ENCODE measurements at regions not wholly inside any gene's neighbourhood (a gene's known extent, or its start where the extent isn't known, plus 50 kb on each side); places are given as distances from the start of the nearest gene placed in this dataset.

DNA sequence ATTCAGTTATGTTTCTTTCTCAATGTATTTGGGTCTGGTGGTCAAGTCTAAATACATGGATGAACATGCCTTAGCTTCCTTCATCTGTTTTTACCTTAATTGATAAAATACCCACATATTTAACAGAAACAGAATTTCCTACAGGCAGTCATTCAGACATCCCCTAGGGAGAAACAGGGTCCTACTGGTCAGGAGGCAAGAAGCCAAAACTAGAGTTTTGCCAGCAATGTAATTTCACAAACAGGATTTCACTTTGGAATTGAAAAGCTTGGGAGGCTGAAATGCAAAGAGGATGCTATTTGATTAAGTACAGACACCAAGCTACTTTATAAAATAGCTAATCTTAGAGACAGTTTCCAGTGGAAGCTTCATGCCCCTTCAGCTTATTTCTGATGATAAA lies 224.2 kb downstream of the SIPA1L2 start:
- no peak for DNase-seq (ENCODE audit: unreplicated experiment)
- Mint-ChIP-seq H3K36me3 (ENCODE audit: insufficient read depth, unreplicated experiment) (peaks cover 25% of the 10 kb centered on the region), H3K27me3 (ENCODE audit: insufficient read depth, unreplicated experiment) (no peaks in the 10 kb centered on the region), H3K9me3 (ENCODE audit: unreplicated experiment) (no peaks in the 10 kb centered on the region), H3K4me3 (ENCODE audit: unreplicated experiment) (no peak overlapping the region), H3K27ac (ENCODE audit: low read depth, unreplicated experiment) (no peak overlapping the region), H3K4me1 (ENCODE audit: insufficient read depth, unreplicated experiment) (no peaks in the 10 kb centered on the region)
- POLR2A ChIA-PET: interaction anchor here (0.9 to 1.8 kb wide), 3 partner anchors 11 to 51 kb away, joined by 3 to 5 read pairs (median 4); no protein-coding TSS in a partner anchor
- intact Hi-C loops (cut with micrococcal nuclease): no loop called here
- no peak for TF ChIP-seq CTCF (IDR thresholded peaks at IDR 0.05; ENCODE audit: unreplicated experiment)
- CTCF ChIA-PET: interaction anchor here (0.6 to 1.5 kb wide), 4 partner anchors 9 to 539 kb away, joined by 3 to 4 read pairs (median 4); no protein-coding TSS in a partner anchor
- no TSS peak for BruUV-seq (replicated peaks)

GRCh38 chr1:232404981-232405731 lies 224.8 kb downstream of the SIPA1L2 start:
- Mint-ChIP-seq H3K36me3 (ENCODE audit: insufficient read depth, unreplicated experiment) (peaks cover 31% of the 10 kb centered on the region), H3K9me3 (ENCODE audit: unreplicated experiment) (no peaks in the 10 kb centered on the region), H3K27ac (ENCODE audit: low read depth, unreplicated experiment) (no peak overlapping the region), H3K4me3 (ENCODE audit: unreplicated experiment) (no peak overlapping the region), H3K27me3 (ENCODE audit: insufficient read depth, unreplicated experiment) (no peaks in the 10 kb centered on the region), H3K4me1 (ENCODE audit: insufficient read depth, unreplicated experiment) (no peaks in the 10 kb centered on the region)
- intact Hi-C loops (cut with micrococcal nuclease): no loop called here
- CTCF ChIA-PET: interaction anchor here (1.1 to 1.5 kb wide), 3 partner anchors 8 to 538 kb away, joined by 3 to 4 read pairs (median 4); no protein-coding TSS in a partner anchor
- no peak for DNase-seq (ENCODE audit: unreplicated experiment)
- POLR2A ChIA-PET: interaction anchor here (0.9 to 1.8 kb wide), 3 partner anchors 10 to 52 kb away, joined by 3 to 5 read pairs (median 4); no protein-coding TSS in a partner anchor
- no peak for TF ChIP-seq CTCF (IDR thresholded peaks at IDR 0.05; ENCODE audit: unreplicated experiment)
- BruUV-seq (replicated peaks): no TSS peak

- no peak overlapping the region for H3K4me3 Mint-ChIP-seq (ENCODE audit: unreplicated experiment)
- intact Hi-C loops (cut with micrococcal nuclease): no loop called here
- no peak overlapping the region for H3K27ac Mint-ChIP-seq (ENCODE audit: low read depth, unreplicated experiment)
- ChIA-PET POLR2A (interaction anchor here (1.8 kb wide), 1 partner anchor 9 kb away, joined by 5 read pairs; no protein-coding TSS in a partner anchor), CTCF (no interaction called here)
- DNase-seq (ENCODE audit: unreplicated experiment): no peak
- TF ChIP-seq CTCF (IDR thresholded peaks at IDR 0.05; ENCODE audit: unreplicated experiment): no peak
- no peaks in the 10 kb centered on the region for H3K9me3 Mint-ChIP-seq (ENCODE audit: unreplicated experiment)
- peaks cover 35% of the 10 kb centered on the region for H3K36me3 Mint-ChIP-seq (ENCODE audit: insufficient read depth, unreplicated experiment)
- no peaks in the 10 kb centered on the region for H3K27me3 Mint-ChIP-seq (ENCODE audit: insufficient read depth, unreplicated experiment)
- no TSS peak for BruUV-seq (replicated peaks)
- no peaks in the 10 kb centered on the region for H3K4me1 Mint-ChIP-seq (ENCODE audit: insufficient read depth, unreplicated experiment)
Measured at GRCh38 chr1:232404227-232404626, 225.7 kb downstream of the SIPA1L2 start.

GRCh38 chr1:232403017-232403714 lies 226.8 kb downstream of the SIPA1L2 start:
- no TSS peak for BruUV-seq (replicated peaks)
- no peaks in the 10 kb centered on the region for H3K4me1 Mint-ChIP-seq (ENCODE audit: insufficient read depth, unreplicated experiment)
- H3K27ac Mint-ChIP-seq (ENCODE audit: low read depth, unreplicated experiment): no peak overlapping the region
- no peak overlapping the region for H3K4me3 Mint-ChIP-seq (ENCODE audit: unreplicated experiment)
- TF ChIP-seq CTCF (IDR thresholded peaks at IDR 0.05; ENCODE audit: unreplicated experiment): no peak
- intact Hi-C loops (cut with micrococcal nuclease): no loop called here
- no peaks in the 10 kb centered on the region for H3K27me3 Mint-ChIP-seq (ENCODE audit: insufficient read depth, unreplicated experiment)
- ChIA-PET POLR2A (no interaction called here), CTCF (interaction anchor here (2.1 kb wide), 1 partner anchor 224 kb away, joined by 7 read pairs; no protein-coding TSS in a partner anchor)
- DNase-seq (ENCODE audit: unreplicated experiment): no peak
- H3K9me3 Mint-ChIP-seq (ENCODE audit: unreplicated experiment): no peaks in the 10 kb centered on the region
- H3K36me3 Mint-ChIP-seq (ENCODE audit: insufficient read depth, unreplicated experiment): peaks cover 46% of the 10 kb centered on the region

Measured in MCF 10A (cell line).